ENCODE measurements at regions not wholly inside any gene's neighbourhood (a gene's known extent, or its start where the extent isn't known, plus 50 kb on each side); places are given as distances from the start of the nearest gene placed in this dataset.

DNA sequence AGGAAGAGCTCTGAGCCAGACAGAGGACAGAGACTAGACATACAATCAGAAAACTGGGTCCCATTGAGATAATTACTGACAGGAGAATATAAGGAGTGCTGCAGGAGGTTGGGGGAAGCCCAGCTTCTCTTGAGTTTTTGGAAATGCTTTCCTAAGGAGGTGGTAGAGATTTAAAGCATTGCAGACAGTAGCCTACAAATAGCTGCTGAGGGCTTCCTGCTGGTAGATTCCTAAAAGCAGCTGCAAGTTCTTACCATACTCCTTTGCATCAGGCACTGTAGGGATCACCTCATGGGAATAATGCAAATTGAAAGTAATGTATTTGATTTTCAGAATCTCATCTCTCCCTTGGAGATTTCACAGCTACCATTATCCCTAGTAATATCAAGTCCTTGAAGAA lies 902.6 kb upstream of the GCFC2 start:
- H3K9me2 ChIP-seq (replicated peaks; ENCODE audit: low read length): no peaks in the 10 kb centered on the region
- intact Hi-C loops (cut with micrococcal nuclease): no loop called here
- no peaks in the 10 kb centered on the region for H4K20me1 ChIP-seq (ENCODE audit: low read length)
- H3K9ac ChIP-seq (ENCODE audit: low read length): no peak overlapping the region
- ATAC-seq (no peak), DNase-seq (no peak)
- no peak overlapping the region for H2AFZ ChIP-seq (ENCODE audit: low read length)
- TF ChIP-seq, protein P1, sequence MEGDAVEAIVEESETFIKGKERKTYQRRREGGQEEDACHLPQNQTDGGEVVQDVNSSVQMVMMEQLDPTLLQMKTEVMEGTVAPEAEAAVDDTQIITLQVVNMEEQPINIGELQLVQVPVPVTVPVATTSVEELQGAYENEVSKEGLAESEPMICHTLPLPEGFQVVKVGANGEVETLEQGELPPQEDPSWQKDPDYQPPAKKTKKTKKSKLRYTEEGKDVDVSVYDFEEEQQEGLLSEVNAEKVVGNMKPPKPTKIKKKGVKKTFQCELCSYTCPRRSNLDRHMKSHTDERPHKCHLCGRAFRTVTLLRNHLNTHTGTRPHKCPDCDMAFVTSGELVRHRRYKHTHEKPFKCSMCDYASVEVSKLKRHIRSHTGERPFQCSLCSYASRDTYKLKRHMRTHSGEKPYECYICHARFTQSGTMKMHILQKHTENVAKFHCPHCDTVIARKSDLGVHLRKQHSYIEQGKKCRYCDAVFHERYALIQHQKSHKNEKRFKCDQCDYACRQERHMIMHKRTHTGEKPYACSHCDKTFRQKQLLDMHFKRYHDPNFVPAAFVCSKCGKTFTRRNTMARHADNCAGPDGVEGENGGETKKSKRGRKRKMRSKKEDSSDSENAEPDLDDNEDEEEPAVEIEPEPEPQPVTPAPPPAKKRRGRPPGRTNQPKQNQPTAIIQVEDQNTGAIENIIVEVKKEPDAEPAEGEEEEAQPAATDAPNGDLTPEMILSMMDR (conservative IDR thresholded peaks at IDR 0.05; ENCODE audit: low read depth, low read length): no peak
- no peak for TF ChIP-seq EZH2 (IDR thresholded peaks at IDR 0.05; ENCODE audit: low read length, unreplicated experiment)
- no peak for TF ChIP-seq EZH2phosphoT487 (IDR thresholded peaks at IDR 0.05; ENCODE audit: borderline replicate concordance, low read length)
- CTCF ChIA-PET: no interaction called here
- H3K9me3 ChIP-seq (ENCODE audit: low read length): no peaks in the 10 kb centered on the region
- no peaks in the 10 kb centered on the region for H3F3A ChIP-seq (ENCODE audit: low read length, unreplicated experiment)
- BruUV-seq (replicated peaks): no TSS peak
- H3K4me2 ChIP-seq (ENCODE audit: low read length): no peak overlapping the region
- H3K79me2 ChIP-seq (ENCODE audit: low read length): no peaks in the 10 kb centered on the region
- H3K27me3 ChIP-seq (ENCODE audit: low read length): no peaks in the 10 kb centered on the region
- no peak overlapping the region for H3K27ac ChIP-seq (ENCODE audit: low read length)
- no peak overlapping the region for H3K4me3 ChIP-seq (ENCODE audit: low read length)
- POLR2A ChIA-PET (ENCODE audit: unreplicated experiment): no interaction called here
- H3K4me1 ChIP-seq (ENCODE audit: insufficient read depth, low read length): no peaks in the 10 kb centered on the region
- H3K36me3 ChIP-seq (ENCODE audit: low read depth, low read length): no peaks in the 10 kb centered on the region

DNA sequence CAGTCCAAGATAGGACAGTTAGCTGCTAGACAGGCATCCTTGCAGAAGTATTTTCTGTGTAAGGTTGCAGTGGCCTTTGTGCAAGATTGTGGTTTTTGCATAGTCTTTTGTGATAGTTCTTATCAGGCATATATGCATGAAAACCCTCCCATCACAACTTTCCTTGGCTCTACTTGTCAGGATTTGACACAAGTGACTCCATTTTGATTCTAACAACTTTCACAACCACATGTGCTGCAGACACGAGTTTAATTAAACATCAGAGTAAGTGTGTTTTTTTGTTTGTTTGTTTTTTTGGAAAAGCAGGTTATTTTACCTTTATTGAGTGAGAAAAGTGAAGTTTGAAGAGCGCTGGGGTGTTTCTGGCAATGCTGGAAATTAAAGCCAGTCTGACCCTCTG lies 902.0 kb upstream of the GCFC2 start:
- intact Hi-C loops (cut with micrococcal nuclease): no loop called here
- Histone ChIP-seq H3K4me2 (ENCODE audit: low read length) (no peak overlapping the region), H3K79me2 (ENCODE audit: low read length) (no peaks in the 10 kb centered on the region), H3K27ac (ENCODE audit: low read length) (no peak overlapping the region), H3K36me3 (ENCODE audit: low read depth, low read length) (no peaks in the 10 kb centered on the region), H2AFZ (ENCODE audit: low read length) (no peak overlapping the region), H3K9me3 (ENCODE audit: low read length) (no peaks in the 10 kb centered on the region), H3K9me2 (replicated peaks; ENCODE audit: low read length) (no peaks in the 10 kb centered on the region), H3K4me3 (ENCODE audit: low read length) (no peak overlapping the region), H3K4me1 (ENCODE audit: insufficient read depth, low read length) (no peaks in the 10 kb centered on the region), H3K9ac (ENCODE audit: low read length) (no peak overlapping the region), H3K27me3 (ENCODE audit: low read length) (no peaks in the 10 kb centered on the region), H3F3A (ENCODE audit: low read length, unreplicated experiment) (no peaks in the 10 kb centered on the region), H4K20me1 (ENCODE audit: low read length) (no peaks in the 10 kb centered on the region)
- TF ChIP-seq EZH2 (IDR thresholded peaks at IDR 0.05; ENCODE audit: low read length, unreplicated experiment) (no peak), EZH2phosphoT487 (IDR thresholded peaks at IDR 0.05; ENCODE audit: borderline replicate concordance, low read length) (no peak)
- TF ChIP-seq, protein P1 (conservative IDR thresholded peaks at IDR 0.05; ENCODE audit: low read depth, low read length): no peak
- ChIA-PET CTCF (no interaction called here), POLR2A (ENCODE audit: unreplicated experiment) (no interaction called here)
- DNase-seq (no peak), ATAC-seq (no peak)
- BruUV-seq (replicated peaks): no TSS peak

DNA sequence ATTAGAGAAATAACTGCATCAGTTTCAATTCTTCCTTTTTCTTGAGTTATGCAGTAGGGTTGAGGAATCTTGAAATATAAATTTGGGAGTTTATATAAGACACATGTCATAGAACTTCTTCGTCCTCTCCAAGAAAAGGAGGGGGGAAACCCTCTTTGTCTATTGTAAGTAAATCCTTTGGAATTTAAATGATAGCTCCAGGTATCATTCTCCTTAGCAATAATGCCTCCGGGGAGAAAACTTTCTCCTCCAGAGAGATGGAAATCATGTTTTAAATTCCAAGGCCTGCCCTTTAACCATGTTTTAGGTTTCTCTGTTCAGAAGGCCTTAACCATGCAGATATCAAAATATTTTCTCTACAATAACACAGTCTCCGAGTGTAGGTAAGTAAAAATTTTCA lies 899.7 kb upstream of the GCFC2 start:
- no peaks in the 10 kb centered on the region for H3K9me2 ChIP-seq (replicated peaks; ENCODE audit: low read length)
- H3F3A ChIP-seq (ENCODE audit: low read length, unreplicated experiment): no peaks in the 10 kb centered on the region
- POLR2A ChIA-PET (ENCODE audit: unreplicated experiment): no interaction called here
- H3K9ac ChIP-seq (ENCODE audit: low read length): no peak overlapping the region
- H4K20me1 ChIP-seq (ENCODE audit: low read length): no peaks in the 10 kb centered on the region
- H3K36me3 ChIP-seq (ENCODE audit: low read depth, low read length): no peaks in the 10 kb centered on the region
- no peak for ATAC-seq
- DNase-seq: no peak
- TF ChIP-seq, protein P1 (conservative IDR thresholded peaks at IDR 0.05; ENCODE audit: low read depth, low read length): no peak
- TF ChIP-seq EZH2phosphoT487 (IDR thresholded peaks at IDR 0.05; ENCODE audit: borderline replicate concordance, low read length) (no peak), EZH2 (IDR thresholded peaks at IDR 0.05; ENCODE audit: low read length, unreplicated experiment) (no peak)
- no peak overlapping the region for H3K27ac ChIP-seq (ENCODE audit: low read length)
- H3K9me3 ChIP-seq (ENCODE audit: low read length): no peaks in the 10 kb centered on the region
- H3K79me2 ChIP-seq (ENCODE audit: low read length): no peaks in the 10 kb centered on the region
- CTCF ChIA-PET: no interaction called here
- BruUV-seq (replicated peaks): no TSS peak
- H2AFZ ChIP-seq (ENCODE audit: low read length): no peak overlapping the region
- H3K4me2 ChIP-seq (ENCODE audit: low read length): no peak overlapping the region
- intact Hi-C loops (cut with micrococcal nuclease): no loop called here
- H3K4me3 ChIP-seq (ENCODE audit: low read length): no peak overlapping the region
- H3K27me3 ChIP-seq (ENCODE audit: low read length): no peaks in the 10 kb centered on the region
- no peaks in the 10 kb centered on the region for H3K4me1 ChIP-seq (ENCODE audit: insufficient read depth, low read length)
